Skin epidermis (tissue), 12 donors: ENCODE measurements at regions not wholly inside any gene's neighbourhood (a gene's known extent, or its start where the extent isn't known, plus 50 kb on each side); places are given as distances from the start of the nearest gene placed in this dataset.
A peak's percentile ranks its signal among the peaks of the same experiment; 100 is the strongest.
"Not testable (repeated sequence)": the region's sequence is repeated elsewhere in the genome, so short reads cannot be mapped to it uniquely, and the experiment has no call there.

Source experiments
- H3K27ac ChIP-seq, 21 experiments: fragments of 200-600 bp; sonication (generic) in 11 of 21; one replicate each; pipeline ENCODE4 v1.5.0; 2020; ENCODE audit warnings: mild to moderate bottlenecking in 3 of 21, inconsistent platforms in 2 of 21, moderate library complexity in 2 of 21
- H3K4me3 ChIP-seq, 7 experiments: fragments of 200-600 bp; sonication (generic) in 2 of 7; one replicate each; pipeline ENCODE4 v1.5.0; 2020; ENCODE audit warnings: inconsistent platforms in 2 of 7, mild to moderate bottlenecking in 2 of 7, moderate library complexity in 1 of 7

DNA sequence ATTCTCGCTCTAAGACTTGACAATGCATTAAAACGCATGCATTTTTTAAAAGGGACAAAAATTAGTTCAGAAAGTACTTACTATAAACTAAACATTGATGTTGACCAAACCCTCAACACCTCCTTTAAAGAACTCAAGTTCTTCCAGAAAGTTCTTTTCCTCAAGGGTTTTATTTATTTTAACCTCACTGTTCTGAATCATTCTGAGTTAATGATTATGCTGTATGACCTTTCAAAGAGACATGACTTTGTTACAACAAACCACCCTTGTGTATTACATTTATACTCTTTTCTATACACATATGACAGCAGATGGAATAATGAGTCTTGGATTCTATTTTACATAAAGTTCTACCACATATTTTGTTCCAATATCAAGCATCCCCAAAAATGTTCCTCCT lies 139.8 kb upstream of the CCDC150 start:
- Histone ChIP-seq H3K27ac (no peak overlapping the region), H3K4me3 (no peak overlapping the region)

DNA sequence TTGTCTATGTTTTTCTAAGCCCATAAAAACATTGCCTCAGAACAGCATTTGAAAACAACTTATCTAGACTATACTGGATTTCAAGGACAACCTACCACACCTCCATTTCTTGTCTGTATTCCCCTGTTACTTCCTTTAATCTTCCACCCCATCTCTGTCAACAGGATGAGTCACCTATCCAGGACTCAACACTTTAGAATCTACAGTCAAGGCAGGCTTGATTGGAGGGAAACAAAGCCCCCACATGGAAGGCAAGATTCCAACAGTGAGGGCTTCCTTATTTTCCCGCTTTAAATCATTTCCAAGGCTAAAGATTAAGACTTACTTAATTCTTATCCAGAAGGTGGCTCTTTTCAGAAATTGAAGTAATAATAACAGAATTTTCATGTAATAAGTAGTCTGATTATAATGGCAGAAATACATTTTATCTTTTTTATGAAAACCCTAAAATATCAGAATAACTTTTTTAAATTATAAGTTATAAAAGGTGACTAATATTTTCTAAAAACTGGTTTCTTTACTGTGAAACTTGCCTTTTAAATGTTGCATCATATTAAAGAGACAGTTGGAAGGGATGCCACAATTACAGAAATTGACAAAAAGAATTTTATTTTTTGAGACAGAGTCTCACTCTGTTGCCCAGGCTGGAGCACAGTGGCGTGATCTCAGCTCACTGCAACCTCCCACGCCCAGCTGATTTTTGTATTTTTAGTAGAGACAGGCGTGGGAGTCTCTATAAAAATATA lies 138.7 kb upstream of the CCDC150 start:
- Histone ChIP-seq H3K4me3 (no peak overlapping the region), H3K27ac (no peak overlapping the region)

DNA sequence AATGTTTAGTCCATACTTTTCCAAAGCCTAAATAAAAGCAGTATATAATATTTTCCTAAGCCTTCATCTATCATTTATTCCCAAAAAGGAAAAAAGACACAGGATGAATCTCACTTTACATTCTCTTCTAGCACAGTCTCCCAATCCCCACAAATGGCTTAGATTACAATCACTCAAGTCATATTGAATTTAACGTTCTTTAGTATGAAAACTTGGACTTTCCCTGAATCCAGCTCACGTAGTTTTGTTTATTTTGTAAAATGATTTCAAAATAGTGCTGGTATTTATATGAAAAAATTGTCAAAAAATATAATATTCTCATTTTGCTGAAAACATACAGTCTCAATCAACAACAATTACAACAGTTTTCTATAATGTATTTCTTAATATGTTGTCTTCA lies 137.7 kb upstream of the CCDC150 start:
- H3K4me3 ChIP-seq = no peak overlapping the region
- H3K27ac ChIP-seq = no peak overlapping the region

DNA sequence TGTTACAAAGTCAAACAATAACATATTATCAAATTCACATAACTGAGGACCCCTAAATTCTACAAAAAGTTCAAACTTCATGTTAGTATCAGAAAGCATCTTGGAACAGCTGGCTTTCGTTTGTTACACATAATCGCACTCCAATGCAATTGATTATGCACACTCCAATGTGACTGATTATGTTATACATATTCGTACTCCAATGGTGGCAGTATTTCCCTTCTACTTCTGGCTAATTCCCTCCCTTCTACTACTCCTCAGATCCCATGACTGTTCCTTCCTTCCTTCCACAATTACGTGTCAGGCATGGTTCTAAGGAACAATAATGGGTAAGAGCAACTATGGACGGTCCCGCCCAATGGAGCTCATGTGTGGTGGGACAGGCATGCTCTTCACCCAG lies 137.1 kb upstream of the CCDC150 start:
- Histone ChIP-seq H3K4me3 (no peak overlapping the region), H3K27ac (no peak overlapping the region)

DNA sequence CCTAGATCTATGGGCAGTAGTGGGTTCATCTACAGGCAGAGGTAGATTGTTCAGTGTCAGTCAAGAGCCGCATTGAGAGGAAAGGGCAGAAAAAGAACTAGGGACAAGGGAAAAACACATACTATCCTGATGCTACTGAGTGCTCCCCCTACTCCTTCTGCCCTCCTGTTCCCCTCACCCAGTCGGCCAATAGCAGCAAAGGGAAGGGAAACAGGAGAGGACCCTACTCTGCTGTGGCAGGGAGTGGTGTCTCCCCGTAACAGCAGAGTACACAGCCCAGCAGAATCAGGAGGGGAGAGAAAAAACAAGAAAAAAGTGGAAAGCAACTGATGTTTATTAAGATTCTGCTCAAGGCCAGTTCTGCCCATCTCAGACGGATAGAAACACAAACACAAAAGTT lies 136.1 kb upstream of the CCDC150 start:
- Histone ChIP-seq H3K27ac (no peak overlapping the region), H3K4me3 (no peak overlapping the region)

DNA sequence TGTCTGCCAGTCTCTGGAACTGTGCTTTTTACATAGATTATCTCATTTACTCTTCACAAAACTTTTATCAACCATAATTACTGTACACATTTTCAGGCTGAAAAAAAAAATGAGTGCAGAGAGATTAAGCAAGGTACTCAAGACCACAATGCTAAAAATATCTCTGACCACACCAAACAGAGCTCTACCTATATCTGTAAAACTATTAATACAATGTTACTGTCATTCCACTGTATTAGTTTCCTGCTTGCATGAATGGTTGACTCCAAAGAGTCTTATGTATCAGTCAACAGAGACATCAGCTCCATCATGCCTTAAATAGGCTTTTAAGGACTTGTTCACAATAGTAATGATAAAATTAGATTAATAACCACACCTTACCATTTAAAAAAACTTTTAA lies 134.7 kb upstream of the CCDC150 start:
- Histone ChIP-seq H3K4me3 (no peak overlapping the region), H3K27ac (no peak overlapping the region)

DNA sequence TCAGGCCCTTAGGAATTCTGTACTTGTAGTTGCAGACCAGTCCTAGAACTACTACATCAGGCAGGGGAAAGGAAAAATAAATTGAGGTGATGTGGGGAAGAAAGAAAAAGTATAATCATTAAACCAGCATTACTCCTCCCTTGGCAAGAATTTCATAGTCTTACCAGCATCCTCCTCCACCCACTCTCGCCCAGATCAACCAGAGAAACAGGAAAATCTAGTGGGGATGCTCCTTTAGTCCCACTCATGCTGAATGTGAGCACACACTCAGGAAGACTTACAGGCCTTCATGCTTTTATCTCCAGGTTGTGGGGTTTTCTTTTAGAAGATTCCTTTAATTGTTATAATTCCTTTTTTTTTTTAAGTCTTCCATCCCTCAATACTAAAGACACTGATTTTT lies 129.3 kb upstream of the CCDC150 start:
- H3K27ac ChIP-seq = peak overlapping the region in 6 of 21 experiments; percentile 17 to 54 (median 32)

DNA sequence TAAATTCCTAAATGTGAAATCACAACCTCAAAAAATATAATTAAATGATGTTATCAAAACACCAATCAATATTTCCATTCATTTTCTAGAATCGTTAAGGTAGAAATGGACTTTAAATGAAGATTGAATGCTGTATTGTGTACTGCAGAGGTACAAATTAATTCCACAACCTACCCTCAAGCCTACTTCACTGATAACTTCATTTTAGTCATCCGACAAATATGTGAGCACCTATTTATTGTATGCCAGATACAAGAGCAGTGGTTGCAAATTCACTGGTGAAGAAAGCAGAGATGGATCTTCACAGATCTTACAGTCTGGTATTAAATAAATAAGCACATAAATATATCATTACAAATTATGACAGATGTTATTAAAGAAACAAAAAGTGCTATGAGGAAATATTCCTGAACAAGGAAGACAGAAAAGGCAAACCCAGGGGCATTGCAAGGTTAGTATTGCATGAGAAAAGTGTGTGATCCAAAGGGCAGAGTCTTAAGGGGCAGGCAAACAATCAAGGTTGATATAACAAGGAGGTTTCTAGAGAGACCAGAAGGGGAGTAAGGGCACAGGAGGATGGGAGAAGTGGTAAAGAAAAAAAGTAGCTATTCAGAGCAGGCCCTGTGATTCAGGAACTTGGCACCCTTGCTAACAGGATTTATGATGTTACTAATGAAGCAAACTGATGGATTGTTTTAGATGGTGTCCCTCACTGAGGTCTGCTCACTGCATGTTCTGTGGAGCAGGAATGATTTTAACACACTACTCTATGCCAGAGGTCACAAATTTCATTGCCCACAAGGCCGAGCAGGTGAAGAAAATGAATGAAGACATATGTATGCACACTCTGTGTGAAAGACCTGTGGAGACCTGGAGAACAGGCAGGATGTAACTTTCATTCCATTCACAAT lies 128.0 kb upstream of the CCDC150 start:
- H3K27ac ChIP-seq = peak overlapping the region in 2 of 21 experiments; percentile 0 to 37
- no peak overlapping the region for H3K4me3 ChIP-seq

More for the DNA sequence above, 129.3 kb upstream of the CCDC150 start:
- H3K4me3 ChIP-seq = no peak overlapping the region

DNA sequence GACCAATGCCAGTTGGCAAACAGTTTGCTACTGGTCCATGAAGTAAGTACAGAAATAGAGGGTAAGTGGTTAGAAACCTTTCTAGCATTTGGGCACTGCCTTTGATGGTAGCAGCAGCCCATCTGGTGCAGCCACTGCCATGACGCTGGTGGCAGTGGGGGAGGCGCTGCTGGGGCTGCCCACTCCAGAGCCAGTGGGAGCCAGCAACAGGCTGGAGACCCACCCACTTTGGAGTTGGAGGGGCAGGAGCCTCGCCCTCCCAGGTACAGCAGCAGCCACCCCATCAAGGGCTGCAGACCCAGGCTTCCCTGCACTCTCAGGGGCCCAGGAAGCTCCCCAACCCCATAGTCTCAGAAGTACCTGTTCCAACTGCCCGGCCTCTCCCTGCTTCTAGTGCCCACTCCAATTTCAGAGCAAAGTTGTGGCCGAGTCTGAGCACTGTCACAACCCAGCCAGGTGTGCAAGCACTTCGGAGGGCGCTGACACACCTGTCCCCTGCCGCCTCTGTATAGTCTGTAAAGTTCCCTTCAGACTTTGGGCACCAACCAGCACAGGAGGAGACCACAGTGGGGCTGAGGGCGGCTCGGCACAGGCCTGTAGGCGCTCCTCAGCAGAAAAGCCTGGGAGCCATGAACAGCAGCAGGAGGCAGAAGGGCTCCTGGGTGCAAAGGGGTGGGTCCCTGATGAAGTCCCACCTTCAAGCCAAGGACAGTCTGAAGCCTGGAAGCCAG lies 125.6 kb upstream of the CCDC150 start:
- no peak overlapping the region for H3K4me3 ChIP-seq

DNA sequence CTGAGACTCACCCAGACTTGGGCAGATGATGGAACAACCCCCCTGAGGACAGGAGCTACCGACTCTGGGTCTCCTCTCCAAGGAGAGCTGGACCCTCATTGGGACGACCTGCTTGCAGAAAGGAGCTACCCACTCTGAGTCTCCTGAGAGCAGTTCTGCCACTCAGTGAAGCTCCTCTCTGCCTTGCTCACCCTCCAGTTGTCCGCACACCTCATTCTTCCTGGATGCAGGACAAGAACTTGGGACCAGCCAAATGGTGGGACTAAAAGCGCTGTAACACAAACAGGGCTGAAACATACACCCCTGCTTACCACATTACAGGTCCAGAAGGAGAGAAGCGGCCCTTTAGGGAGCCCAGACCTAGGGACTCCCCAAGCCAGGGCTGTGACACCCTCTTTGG lies 124.9 kb upstream of the CCDC150 start:
- H3K27ac ChIP-seq = peak overlapping the region in 3 of 21 experiments; percentile 11 to 54 (median 14)
- no peak overlapping the region for H3K4me3 ChIP-seq

More for the DNA sequence above, 125.6 kb upstream of the CCDC150 start:
- H3K27ac ChIP-seq = peak overlapping the region in 1 of 21 experiments; percentile 11

DNA sequence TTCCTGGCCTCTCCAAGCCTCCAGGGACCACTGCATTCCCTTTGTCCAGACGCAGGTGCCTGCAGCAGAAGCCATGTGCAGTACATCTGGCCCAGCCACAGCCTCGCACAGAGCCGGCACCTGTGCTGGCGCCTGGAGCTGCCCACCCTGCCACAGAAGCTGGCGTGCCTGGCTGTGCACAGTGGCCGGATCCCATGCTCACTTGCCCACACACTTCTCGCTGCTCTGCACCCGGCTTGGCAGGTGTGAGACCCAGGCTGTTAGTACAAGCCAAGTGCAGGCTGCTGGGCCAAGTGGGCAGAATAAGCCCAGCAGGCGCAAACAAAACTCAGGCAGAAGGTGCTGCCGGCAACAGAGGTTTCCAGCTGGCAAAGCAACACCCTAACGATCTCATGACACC lies 124.5 kb upstream of the CCDC150 start:
- no peak overlapping the region for H3K4me3 ChIP-seq
- H3K27ac ChIP-seq = peak overlapping the region in 3 of 21 experiments; percentile 11 to 54 (median 14)

DNA sequence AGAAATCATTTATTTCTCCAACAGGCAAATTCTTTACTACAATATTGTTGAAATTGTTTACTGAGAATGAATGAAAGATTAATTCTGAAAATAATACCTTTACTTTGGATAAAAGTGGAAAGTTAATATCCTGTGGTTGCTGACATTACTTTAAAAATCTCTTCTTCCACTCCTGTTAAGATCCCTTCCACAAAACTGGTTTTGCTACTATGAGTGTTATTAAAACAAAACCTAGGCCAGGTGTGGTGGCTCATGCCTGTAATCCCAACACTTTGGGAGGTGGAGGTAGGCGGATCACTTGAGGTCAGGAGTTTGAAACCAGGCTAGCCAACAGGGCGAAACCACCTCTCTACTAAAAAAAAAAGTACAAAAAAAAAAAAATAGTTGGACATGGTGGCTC lies 123.9 kb upstream of the CCDC150 start:
- Histone ChIP-seq H3K27ac (no peak overlapping the region), H3K4me3 (no peak overlapping the region)

DNA sequence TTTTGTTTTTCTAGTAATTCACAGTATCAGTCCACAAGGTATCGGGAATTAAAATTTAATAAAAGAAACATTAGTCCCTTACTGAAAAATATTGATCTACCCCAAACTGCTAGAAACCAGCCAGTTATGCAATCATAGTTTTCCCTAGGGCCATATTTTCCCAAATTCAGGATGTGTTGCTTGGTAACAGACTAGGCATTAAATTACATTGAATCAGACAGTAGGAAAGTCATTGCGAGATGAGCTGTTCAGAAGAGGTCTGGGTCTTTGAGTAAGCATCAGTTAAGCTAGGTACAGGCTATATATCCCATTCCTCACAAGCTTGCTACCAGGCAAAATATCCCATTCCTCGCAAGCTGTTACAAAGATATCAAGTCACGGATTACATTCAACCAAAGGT lies 123.0 kb upstream of the CCDC150 start:
- no peak overlapping the region for H3K4me3 ChIP-seq
- no peak overlapping the region for H3K27ac ChIP-seq

DNA sequence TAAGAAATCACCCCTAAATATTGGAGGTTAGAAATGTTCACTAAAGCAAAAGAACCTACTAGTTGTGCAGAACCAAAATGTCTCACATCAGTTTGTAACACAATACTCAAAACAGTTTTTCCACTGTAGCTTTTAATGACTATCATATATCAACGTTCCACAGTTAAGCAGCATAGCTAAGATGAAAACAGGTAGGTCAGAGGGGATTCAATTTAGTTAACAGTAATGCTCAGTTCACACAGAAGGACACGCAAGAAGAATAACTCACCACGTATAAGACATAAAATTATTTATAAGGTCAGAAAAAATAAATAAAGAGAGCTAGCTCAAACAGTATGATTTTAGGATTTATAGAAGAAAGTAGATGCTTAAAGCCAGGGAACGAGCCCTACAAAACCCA lies 118.9 kb upstream of the CCDC150 start:
- H3K27ac ChIP-seq = no peak overlapping the region
- H3K4me3 ChIP-seq = no peak overlapping the region

DNA sequence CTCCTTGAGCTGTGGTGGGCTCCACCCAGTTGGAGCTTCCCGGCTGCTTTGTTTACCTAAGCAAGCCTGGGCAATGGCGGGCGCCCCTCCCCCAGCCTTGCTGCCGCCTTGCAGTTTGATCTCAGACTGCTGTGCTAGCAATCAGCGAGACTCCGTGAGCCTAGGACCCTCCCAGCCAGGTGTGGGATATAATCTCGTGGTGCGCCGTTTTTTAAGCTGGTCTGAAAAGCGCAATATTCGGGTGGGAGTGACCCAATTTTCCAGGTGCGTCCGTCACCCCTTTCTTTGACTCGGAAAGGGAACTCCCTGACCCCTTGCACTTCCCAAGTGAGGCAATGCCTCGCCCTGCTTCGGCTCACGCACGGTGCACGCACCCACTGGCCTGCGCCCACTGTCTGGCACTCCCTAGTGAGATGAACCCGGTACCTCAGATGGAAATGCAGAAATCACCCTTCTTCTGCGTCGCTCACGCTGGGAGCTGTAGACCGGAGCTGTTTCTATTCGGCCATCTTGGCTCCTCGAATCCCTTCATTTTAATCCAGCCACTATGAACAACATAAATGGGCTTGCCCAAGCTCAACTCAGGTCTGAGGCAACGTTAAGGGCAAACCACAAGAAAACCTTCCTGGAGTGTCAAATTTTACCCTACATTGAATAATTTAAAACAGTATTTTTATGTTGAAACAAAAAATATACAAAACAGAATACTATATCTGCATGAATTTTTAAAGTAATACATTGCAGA lies 112.4 kb upstream of the CCDC150 start:
- peak overlapping the region in 3 of 21 experiments; percentile 14 to 61 (median 15) for H3K27ac ChIP-seq

DNA sequence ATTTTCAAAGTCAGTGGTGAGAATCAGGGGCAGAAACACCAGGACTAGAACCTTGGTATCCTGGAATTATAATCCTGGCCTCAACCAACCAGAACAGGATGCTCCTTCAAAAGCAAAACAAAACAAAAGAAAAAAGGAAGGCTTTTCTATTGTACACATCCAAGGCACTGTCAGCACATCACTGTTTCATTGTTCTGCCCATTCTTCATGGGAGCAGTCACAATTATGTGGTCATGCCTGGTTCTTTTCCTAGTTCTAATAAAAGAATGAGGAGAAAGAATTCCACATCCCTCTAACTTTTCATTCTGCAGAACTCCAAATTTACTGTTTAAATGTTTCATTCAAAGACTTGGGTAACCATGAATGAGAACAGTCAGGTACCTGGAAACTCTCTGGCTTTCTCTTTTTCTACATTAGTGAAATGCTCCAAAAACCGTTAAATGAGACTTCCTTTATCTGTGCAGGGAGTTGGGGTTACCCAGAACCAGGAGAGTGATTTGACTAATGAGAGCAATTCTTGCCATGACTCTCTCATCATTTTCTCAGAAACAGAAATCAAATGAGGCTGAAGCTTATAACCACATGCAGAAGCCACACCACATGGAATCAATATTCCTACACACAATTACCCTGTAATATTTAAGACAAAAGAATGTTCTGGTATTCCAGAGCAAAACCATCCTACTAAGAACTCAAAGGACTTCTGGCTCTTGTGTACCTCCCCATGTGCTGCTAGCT lies 110.9 kb upstream of the CCDC150 start:
- no peak overlapping the region for H3K4me3 ChIP-seq
- H3K27ac ChIP-seq = no peak overlapping the region

More for the DNA sequence above, 112.4 kb upstream of the CCDC150 start:
- not testable (repeated sequence) for H3K4me3 ChIP-seq

DNA sequence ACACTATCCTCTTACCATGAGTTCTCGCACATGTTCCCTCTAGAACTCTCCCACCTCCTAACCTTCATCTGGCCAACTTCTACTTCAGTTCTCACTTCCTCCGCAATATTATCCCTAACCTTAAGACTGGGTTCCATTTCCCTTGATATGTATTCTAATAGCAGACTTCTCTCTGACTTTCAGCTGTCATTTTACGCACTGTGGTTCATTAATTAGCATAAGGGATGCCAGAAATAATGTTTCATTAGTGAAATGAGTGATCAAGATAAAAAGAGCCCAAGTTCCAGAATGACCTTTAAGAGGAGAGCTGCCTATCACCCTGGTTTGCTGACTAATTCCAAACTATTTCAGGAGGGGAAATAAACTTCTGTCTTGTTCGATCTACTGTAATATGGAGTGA lies 108.6 kb upstream of the CCDC150 start:
- Histone ChIP-seq H3K27ac (no peak overlapping the region), H3K4me3 (no peak overlapping the region)

DNA sequence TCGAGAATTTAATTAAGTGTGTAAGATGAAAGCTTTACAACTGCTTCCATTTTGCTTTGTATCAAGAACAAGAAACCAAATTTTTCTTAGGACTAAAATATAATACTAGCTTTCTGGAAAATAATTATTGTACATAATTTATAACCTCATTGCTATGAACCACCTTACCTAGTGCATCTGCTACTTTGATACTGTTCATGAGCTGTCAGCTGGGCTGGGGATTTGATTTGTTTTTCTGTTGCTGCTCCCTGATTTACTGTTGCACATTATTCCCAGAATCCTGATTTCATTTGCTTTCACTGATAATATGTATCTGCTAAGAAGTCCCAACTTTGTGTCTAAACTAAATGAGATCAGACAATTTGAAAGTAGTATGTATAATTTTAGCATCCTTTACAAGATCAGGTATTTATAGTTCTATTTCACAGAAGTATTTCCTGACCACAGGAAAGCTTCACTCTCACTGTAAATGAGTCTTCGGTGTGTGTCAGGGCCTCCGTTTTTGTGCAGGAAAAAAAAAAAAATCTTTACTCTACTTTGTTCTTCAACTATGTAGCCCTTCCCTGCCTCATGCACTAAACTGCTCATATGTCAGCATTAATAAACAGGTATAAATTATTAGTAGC lies 105.6 kb upstream of the CCDC150 start:
- Histone ChIP-seq H3K4me3 (no peak overlapping the region), H3K27ac (no peak overlapping the region)
